ENCODE measurements at regions not wholly inside any gene's neighbourhood (a gene's known extent, or its start where the extent isn't known, plus 50 kb on each side); places are given as distances from the start of the nearest gene placed in this dataset.

GRCh38 chr2:235414422-235414821, 79.4 kb upstream of the AGAP1 start:
- H3K4me3 ChIP-seq (ENCODE audit: low read depth, low read length), result no peak overlapping the region
- DNase-seq (ENCODE audit: low read depth), result no peak
- no peak for TF ChIP-seq CTCF (IDR thresholded peaks at IDR 0.05; ENCODE audit: control insufficient read depth, extremely low read depth, insufficient read depth)

- no peak for DNase-seq (ENCODE audit: low read depth)
- no peak for TF ChIP-seq CTCF (IDR thresholded peaks at IDR 0.05; ENCODE audit: control insufficient read depth, extremely low read depth, insufficient read depth)
- no peak overlapping the region for H3K4me3 ChIP-seq (ENCODE audit: low read depth, low read length)
Measured at GRCh38 chr2:235416858-235417499, 76.9 kb upstream of the AGAP1 start.

GRCh38 chr2:235418918-235419317, 74.9 kb upstream of the AGAP1 start:
- TF ChIP-seq CTCF (IDR thresholded peaks at IDR 0.05; ENCODE audit: control insufficient read depth, extremely low read depth, insufficient read depth), result no peak
- H3K4me3 ChIP-seq (ENCODE audit: low read depth, low read length), result no peak overlapping the region
- no peak for DNase-seq (ENCODE audit: low read depth)

- H3K4me3 ChIP-seq (ENCODE audit: low read depth, low read length), result no peak overlapping the region
- no peak for DNase-seq (ENCODE audit: low read depth)
- TF ChIP-seq CTCF (IDR thresholded peaks at IDR 0.05; ENCODE audit: control insufficient read depth, extremely low read depth, insufficient read depth), result no peak
Measured at GRCh38 chr2:235419996-235420395, 73.8 kb upstream of the AGAP1 start.

GRCh38 chr2:235421618-235422017, 72.2 kb upstream of the AGAP1 start:
- no peak overlapping the region for H3K4me3 ChIP-seq (ENCODE audit: low read depth, low read length)
- no peak for DNase-seq (ENCODE audit: low read depth)
- no peak for TF ChIP-seq CTCF (IDR thresholded peaks at IDR 0.05; ENCODE audit: control insufficient read depth, extremely low read depth, insufficient read depth)

GRCh38 chr2:235430366-235431083, 63.3 kb upstream of the AGAP1 start:
- H3K4me3 ChIP-seq (ENCODE audit: low read depth, low read length), result no peak overlapping the region
- no peak for DNase-seq (ENCODE audit: low read depth)
- no peak for TF ChIP-seq CTCF (IDR thresholded peaks at IDR 0.05; ENCODE audit: control insufficient read depth, extremely low read depth, insufficient read depth)

Measured in LNCaP clone FGC (cell line).